ENCODE measurements at regions not wholly inside any gene's neighbourhood (a gene's known extent, or its start where the extent isn't known, plus 50 kb on each side); places are given as distances from the start of the nearest gene placed in this dataset.

DNA sequence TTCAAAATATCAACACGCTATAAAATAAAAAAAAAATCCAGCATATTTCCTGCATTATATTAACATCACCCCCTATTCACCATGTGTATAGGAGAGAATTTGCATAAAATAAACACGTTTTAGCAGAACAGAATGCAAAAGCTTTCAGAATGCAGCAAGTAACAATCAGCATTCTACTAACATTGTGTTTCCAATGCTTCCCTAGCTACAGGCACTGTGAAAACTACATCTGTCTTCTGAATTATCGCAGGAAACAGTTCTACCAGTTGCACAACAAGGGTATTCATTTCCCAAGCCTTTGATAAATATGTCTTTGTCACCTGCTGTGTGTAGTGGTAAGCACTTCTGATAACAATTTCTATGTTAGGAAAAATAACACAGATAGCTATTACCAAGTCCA lies 1015.8 kb downstream of the CDH18 start:
- no peak for FAIRE-seq
- 10% methylated on average over 3 of the region's 3 CpGs for WGBS (ENCODE audit: insufficient coverage, low coverage, missing lambda C conversion rate)

DNA sequence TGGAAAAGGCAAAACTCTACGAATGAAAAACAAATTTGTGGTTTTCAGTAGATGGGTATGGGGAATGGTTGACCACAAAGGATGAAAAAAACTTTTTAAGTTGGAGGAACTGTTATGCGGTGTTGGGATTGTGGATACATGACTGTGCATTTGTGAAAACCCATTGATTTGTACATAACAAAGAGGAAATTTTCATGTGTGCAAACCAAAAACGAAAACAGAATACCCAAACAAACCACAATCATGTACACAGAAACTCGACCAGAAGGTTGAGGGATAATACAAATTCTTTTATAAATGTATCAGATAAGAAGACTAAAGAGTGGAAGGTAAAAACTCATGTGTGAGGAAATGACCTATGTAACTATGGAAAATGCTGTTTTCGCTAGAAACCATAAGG lies 1012.4 kb downstream of the CDH18 start:
- CTCF ChIA-PET (ENCODE audit: low intra/inter-chr PET ratio): no interaction called here
- no peaks in the 10 kb centered on the region for H3K9me1 ChIP-seq (ENCODE audit: control insufficient read depth, insufficient read depth, low read length)
- TF ChIP-seq BDP1 (IDR thresholded peaks at IDR 0.05; ENCODE audit: insufficient read depth, insufficient read length) (no peak), ZBTB5 (IDR thresholded peaks at IDR 0.05) (no peak), SAFB (IDR thresholded peaks at IDR 0.05; ENCODE audit: borderline replicate concordance, low read depth, low read length) (no peak), HLTF (IDR thresholded peaks at IDR 0.05) (no peak), ZNF184 (CRISPR knock-in tag; IDR thresholded peaks at IDR 0.05) (no peak), GABPB1 (CRISPR knock-in tag; IDR thresholded peaks at IDR 0.05) (no peak), CBFB (CRISPR knock-in tag; IDR thresholded peaks at IDR 0.05) (no peak)
- TF ChIP-seq, protein P1, sequence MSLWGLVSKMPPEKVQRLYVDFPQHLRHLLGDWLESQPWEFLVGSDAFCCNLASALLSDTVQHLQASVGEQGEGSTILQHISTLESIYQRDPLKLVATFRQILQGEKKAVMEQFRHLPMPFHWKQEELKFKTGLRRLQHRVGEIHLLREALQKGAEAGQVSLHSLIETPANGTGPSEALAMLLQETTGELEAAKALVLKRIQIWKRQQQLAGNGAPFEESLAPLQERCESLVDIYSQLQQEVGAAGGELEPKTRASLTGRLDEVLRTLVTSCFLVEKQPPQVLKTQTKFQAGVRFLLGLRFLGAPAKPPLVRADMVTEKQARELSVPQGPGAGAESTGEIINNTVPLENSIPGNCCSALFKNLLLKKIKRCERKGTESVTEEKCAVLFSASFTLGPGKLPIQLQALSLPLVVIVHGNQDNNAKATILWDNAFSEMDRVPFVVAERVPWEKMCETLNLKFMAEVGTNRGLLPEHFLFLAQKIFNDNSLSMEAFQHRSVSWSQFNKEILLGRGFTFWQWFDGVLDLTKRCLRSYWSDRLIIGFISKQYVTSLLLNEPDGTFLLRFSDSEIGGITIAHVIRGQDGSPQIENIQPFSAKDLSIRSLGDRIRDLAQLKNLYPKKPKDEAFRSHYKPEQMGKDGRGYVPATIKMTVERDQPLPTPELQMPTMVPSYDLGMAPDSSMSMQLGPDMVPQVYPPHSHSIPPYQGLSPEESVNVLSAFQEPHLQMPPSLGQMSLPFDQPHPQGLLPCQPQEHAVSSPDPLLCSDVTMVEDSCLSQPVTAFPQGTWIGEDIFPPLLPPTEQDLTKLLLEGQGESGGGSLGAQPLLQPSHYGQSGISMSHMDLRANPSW (CRISPR knock-in tag; IDR thresholded peaks at IDR 0.05): no peak

More for the DNA sequence above, 1015.8 kb downstream of the CDH18 start:
- Histone ChIP-seq H3K9ac (ENCODE audit: insufficient read depth in 1 of 2, low read depth in 2 of 2, low read length in 2 of 2) (no peak overlapping the region), H3K27ac (ENCODE audit: extremely low read depth, low read depth, low read length) (no peak overlapping the region), H3K4me2 (ENCODE audit: insufficient read depth, low read length) (no peak overlapping the region; the same call in 1 of the 2 replicates), H4K20me1 (replicated peaks; ENCODE audit: control insufficient read depth, insufficient read depth, low read length) (no peaks in the 10 kb centered on the region), H3K9me1 (ENCODE audit: control insufficient read depth, insufficient read depth, low read length) (no peaks in the 10 kb centered on the region), H3K4me3 (no peak overlapping the region), H3K27me3 (ENCODE audit: control insufficient read depth in 2 of 2, insufficient read depth in 2 of 2, low read length in 2 of 2) (no peaks in the 10 kb centered on the region), H3K36me3 (ENCODE audit: control insufficient read depth, insufficient read depth, low read length) (no peaks in the 10 kb centered on the region), H3K79me2 (ENCODE audit: control insufficient read depth, insufficient read depth, low read length) (no peaks in the 10 kb centered on the region), H3K4me1 (replicated peaks in 1 of 2; ENCODE audit: control insufficient read depth in 2 of 2, insufficient read depth in 2 of 2, low read length in 2 of 2) (no peaks in the 10 kb centered on the region), H2AFZ (ENCODE audit: low read depth, low read length) (no peak overlapping the region), H3K9me3 (replicated peaks; ENCODE audit: control insufficient read depth, insufficient read depth, low read depth, low read length) (no peaks in the 10 kb centered on the region)
- intact Hi-C loops (cut with micrococcal nuclease): no loop called here
- CTCF ChIA-PET (ENCODE audit: low intra/inter-chr PET ratio): no interaction called here
- DNase-seq (ENCODE audit: extremely low read depth in 1 of 4, low spot score in 3 of 4): peak in 1 of 4 experiments; percentile 8
- in situ Hi-C loops (cut with MboI): no loop called here
- BruUV-seq (replicated peaks): no TSS peak
- POLR2A ChIA-PET: interaction anchor here (0.7 kb wide), 1 partner anchor 1254 kb away, joined by 3 read pairs; no protein-coding TSS in a partner anchor
- TF ChIP-seq ETV1 (tag; conservative IDR thresholded peaks at IDR 0.05; ENCODE audit: low read depth) (0 out of 2 replicates have a peak, but pooled peaks have one; percentile 8), PPARD (CRISPR knock-in tag; IDR thresholded peaks at IDR 0.05) (no peak), CEBPB (tag; IDR thresholded peaks at IDR 0.05) (peak; percentile 82)
- no peak for ATAC-seq

More for the DNA sequence above, 1012.4 kb downstream of the CDH18 start:
- Histone ChIP-seq H3K9me3 (replicated peaks; ENCODE audit: control insufficient read depth, insufficient read depth, low read depth, low read length) (no peaks in the 10 kb centered on the region), H3K4me3 (no peak overlapping the region), H3K9ac (ENCODE audit: insufficient read depth in 1 of 2, low read depth in 2 of 2, low read length in 2 of 2) (no peak overlapping the region), H3K79me2 (ENCODE audit: control insufficient read depth, insufficient read depth, low read length) (no peaks in the 10 kb centered on the region), H2AFZ (ENCODE audit: low read depth, low read length) (no peak overlapping the region), H3K36me3 (ENCODE audit: control insufficient read depth, insufficient read depth, low read length) (no peaks in the 10 kb centered on the region), H3K4me1 (replicated peaks in 1 of 2; ENCODE audit: control insufficient read depth in 2 of 2, insufficient read depth in 2 of 2, low read length in 2 of 2) (no peaks in the 10 kb centered on the region), H3K27ac (ENCODE audit: extremely low read depth, low read depth, low read length) (no peak overlapping the region), H4K20me1 (replicated peaks; ENCODE audit: control insufficient read depth, insufficient read depth, low read length) (no peaks in the 10 kb centered on the region), H3K27me3 (ENCODE audit: control insufficient read depth in 2 of 2, insufficient read depth in 2 of 2, low read length in 2 of 2) (no peaks in the 10 kb centered on the region), H3K4me2 (ENCODE audit: insufficient read depth, low read length) (no peak overlapping the region)
- DNase-seq (ENCODE audit: extremely low read depth in 1 of 4, low spot score in 3 of 4) (no peak), FAIRE-seq (no peak), ATAC-seq (no peak)
- POLR2A ChIA-PET: no interaction called here
- no TSS peak for BruUV-seq (replicated peaks)
- WGBS (ENCODE audit: insufficient coverage, low coverage, missing lambda C conversion rate): 10% methylated on average over 5 of the region's 5 CpGs
- intact Hi-C loops (cut with micrococcal nuclease) (no loop called here), in situ Hi-C loops (cut with MboI) (no loop called here)
